Stimulated activated CD4-positive, alpha-beta T cell treated with anti-CD3 and anti-CD28 coated beads, Interleukin-15, amount 100 ng/mL, for 24 hours (primary cell): ENCODE measurements at regions not wholly inside any gene's neighbourhood (a gene's known extent, or its start where the extent isn't known, plus 50 kb on each side); places are given as distances from the start of the nearest gene placed in this dataset.

ENCODE experiments used
- DNase-seq: peaks from one replicate; pipeline ENCODE4 v3.0.0-alpha.2; 2020

GRCh38 chr13:29654843-29655547 is 59.5 kb upstream of the SLC7A1 start:
- DNase-seq = no peak

- no peak for DNase-seq
These were observed 58.9 kb upstream of the SLC7A1 start for GRCh38 chr13:29654384-29654783.

- no peak for DNase-seq
These were observed 53.3 kb upstream of the SLC7A1 start for GRCh38 chr13:29648760-29649159.
